CD14-positive monocyte (primary cell): ENCODE measurements at regions not wholly inside any gene's neighbourhood (a gene's known extent, or its start where the extent isn't known, plus 50 kb on each side); places are given as distances from the start of the nearest gene placed in this dataset.

Experiments
- DNase-seq, 3 donors: peaks; one replicate each; pipeline ENCODE4 v3.0.0-alpha.2; 2011 to 2022
- H2AFZ ChIP-seq: 2 replicates; pipeline ENCODE4 v1.6.0; 2012; ENCODE audit warnings: mild to moderate bottlenecking, low read depth, low read length, inconsistent platforms; ENCODE audit not compliant: insufficient read depth, poor library complexity, severe bottlenecking
- H3K27ac ChIP-seq, 2 donors: 1 replicate in 1 of 2; 2 replicates in 1 of 2; pipeline ENCODE4 v1.5.1; 2012 to 2013; ENCODE audit warnings: low read length in 2 of 2, control low read depth in 1 of 2, inconsistent platforms in 1 of 2, low read depth in 1 of 2, mild to moderate bottlenecking in 1 of 2
- H3K27me3 ChIP-seq, 2 donors: one replicate each; pipeline versions ENCODE4 v1.6.0 to v1.6.1; 2011 to 2013; ENCODE audit warnings: low read length in 2 of 2; ENCODE audit not compliant: control insufficient read depth in 2 of 2, insufficient read depth in 2 of 2
- H3K36me3 ChIP-seq, 2 donors: replicated peaks in 1 of 2; 1 replicate in 1 of 2; 2 replicates in 1 of 2; pipeline versions ENCODE4 v1.5.1 to v1.6.1; 2012 to 2013; ENCODE audit warnings: low read length in 2 of 2, control low read depth in 1 of 2, inconsistent platforms in 1 of 2, mild to moderate bottlenecking in 1 of 2; ENCODE audit not compliant: insufficient read depth in 2 of 2, control insufficient read depth in 1 of 2
- H3K4me1 ChIP-seq, 2 donors: 1 replicate in 1 of 2; 2 replicates in 1 of 2; pipeline versions ENCODE4 v1.5.1 to v1.6.1; 2012 to 2013; ENCODE audit warnings: low read length in 2 of 2, control low read depth in 1 of 2, inconsistent platforms in 1 of 2, mild to moderate bottlenecking in 1 of 2, moderate library complexity in 1 of 2; ENCODE audit not compliant: insufficient read depth in 2 of 2, control insufficient read depth in 1 of 2
- H3K4me2 ChIP-seq: replicated peaks from 2 replicates; pipeline ENCODE3; 2012; ENCODE audit warnings: low read length, moderate library complexity, mild to moderate bottlenecking; ENCODE audit not compliant: poor library complexity, severe bottlenecking; ENCODE audit errors: extremely low read depth
- H3K4me3 ChIP-seq, 3 experiments: fragments of 200-600 bp in 1 of 3; sonication (generic) in 1 of 3; replicated peaks in 1 of 3; 1 replicate in 2 of 3; 2 replicates in 1 of 3; pipeline ENCODE4 v1.5.1; 2011 to 2013; ENCODE audit warnings: low read length in 3 of 3, mild to moderate bottlenecking in 3 of 3, control low read depth in 2 of 3, low read depth in 2 of 3, inconsistent platforms in 1 of 3, moderate library complexity in 1 of 3
- H3K79me2 ChIP-seq: 2 replicates; pipeline ENCODE4 v1.6.0; 2012; ENCODE audit warnings: mild to moderate bottlenecking, control low read depth, inconsistent platforms, low read length, moderate library complexity; ENCODE audit not compliant: insufficient read depth
- H3K9ac ChIP-seq: 2 replicates; pipeline ENCODE4 v1.6.0; 2017; ENCODE audit warnings: low read length, mild to moderate bottlenecking; ENCODE audit not compliant: insufficient read depth, poor library complexity, severe bottlenecking
- H3K9me3 ChIP-seq, 2 donors: replicated peaks in 1 of 2; 1 replicate in 1 of 2; 2 replicates in 1 of 2; pipeline versions ENCODE4 v1.5.1 to v1.6.1; 2012 to 2013; ENCODE audit warnings: low read length in 2 of 2, control low read depth in 1 of 2; ENCODE audit not compliant: control insufficient read depth in 1 of 2, insufficient read depth in 1 of 2
- H4K20me1 ChIP-seq: 2 replicates; pipeline ENCODE4 v1.6.0; 2012; ENCODE audit warnings: mild to moderate bottlenecking, low read length, control low read depth, moderate library complexity; ENCODE audit not compliant: insufficient read depth
- H3K27ac Mint-ChIP-seq, 7 donors: one replicate each; pipeline ENCODE4 v1.8.0; 2020; ENCODE audit warnings: mild to moderate bottlenecking in 7 of 7, mixed read lengths in 7 of 7, moderate library complexity in 6 of 7, inconsistent platforms in 2 of 7
- H3K27me3 Mint-ChIP-seq, 3 donors: one replicate each; pipeline ENCODE4 v1.8.0; 2021 to 2022; ENCODE audit warnings: low read depth in 3 of 3, mild to moderate bottlenecking in 3 of 3, mixed read lengths in 3 of 3, moderate library complexity in 3 of 3, inconsistent platforms in 1 of 3
- H3K36me3 Mint-ChIP-seq, 2 donors: one replicate each; pipeline ENCODE4 v1.8.0; 2020; ENCODE audit warnings: mixed read lengths in 2 of 2, inconsistent platforms in 1 of 2, mild to moderate bottlenecking in 1 of 2
- H3K4me1 Mint-ChIP-seq: one replicate; pipeline ENCODE4 v1.8.0; 2020; ENCODE audit warnings: mild to moderate bottlenecking, mixed read lengths
- H3K4me3 Mint-ChIP-seq, 2 donors: one replicate each; pipeline ENCODE4 v1.8.0; 2020; ENCODE audit warnings: mild to moderate bottlenecking in 2 of 2, mixed read lengths in 2 of 2, moderate library complexity in 1 of 2
- H3K9me3 Mint-ChIP-seq, 7 donors: one replicate each; pipeline ENCODE4 v1.8.0; 2020 to 2022; ENCODE audit warnings: mixed read lengths in 7 of 7, mild to moderate bottlenecking in 6 of 7, moderate library complexity in 6 of 7, inconsistent platforms in 2 of 7
- WGBS: methylation state at CpG from one replicate; pipeline ENCODE4 v1.1.5; 2013; ENCODE audit warnings: missing lambda C conversion rate; ENCODE audit not compliant: insufficient coverage; 5-methylcytosine and 5-hydroxymethylcytosine counted together
- intact Hi-C, 2 donors: fragments of 100-400 bp; cut with micrococcal nuclease; formaldehyde crosslinking; loops; one replicate each; pipeline versions ENCODE4 v1.15.0 to v1.15.1; 2023
- TF ChIP-seq, protein P1 (sequence below): fragments of 200-600 bp; IDR thresholded peaks from one replicate; pipeline ENCODE4 v1.8.0; 2022; ENCODE audit warnings: antibody characterized with exemption, mild to moderate bottlenecking

GRCh38 chr6:14451594-14452374, 334.2 kb downstream of the CD83 start:
- H2AFZ ChIP-seq, result no peak overlapping the region
- H3K4me3 Mint-ChIP-seq, result no peak overlapping the region
- peaks cover 0 to 13% (median 8%) of the 10 kb centered on the region in 3 donors for H3K27me3 Mint-ChIP-seq
- peaks cover 12 to 20% of the 10 kb centered on the region in 2 donors for H3K4me1 ChIP-seq
- H3K4me3 ChIP-seq, result no peak overlapping the region
- no peaks in the 10 kb centered on the region for H3K36me3 ChIP-seq
- no peaks in the 10 kb centered on the region for H3K9me3 ChIP-seq
- TF ChIP-seq, protein P1, sequence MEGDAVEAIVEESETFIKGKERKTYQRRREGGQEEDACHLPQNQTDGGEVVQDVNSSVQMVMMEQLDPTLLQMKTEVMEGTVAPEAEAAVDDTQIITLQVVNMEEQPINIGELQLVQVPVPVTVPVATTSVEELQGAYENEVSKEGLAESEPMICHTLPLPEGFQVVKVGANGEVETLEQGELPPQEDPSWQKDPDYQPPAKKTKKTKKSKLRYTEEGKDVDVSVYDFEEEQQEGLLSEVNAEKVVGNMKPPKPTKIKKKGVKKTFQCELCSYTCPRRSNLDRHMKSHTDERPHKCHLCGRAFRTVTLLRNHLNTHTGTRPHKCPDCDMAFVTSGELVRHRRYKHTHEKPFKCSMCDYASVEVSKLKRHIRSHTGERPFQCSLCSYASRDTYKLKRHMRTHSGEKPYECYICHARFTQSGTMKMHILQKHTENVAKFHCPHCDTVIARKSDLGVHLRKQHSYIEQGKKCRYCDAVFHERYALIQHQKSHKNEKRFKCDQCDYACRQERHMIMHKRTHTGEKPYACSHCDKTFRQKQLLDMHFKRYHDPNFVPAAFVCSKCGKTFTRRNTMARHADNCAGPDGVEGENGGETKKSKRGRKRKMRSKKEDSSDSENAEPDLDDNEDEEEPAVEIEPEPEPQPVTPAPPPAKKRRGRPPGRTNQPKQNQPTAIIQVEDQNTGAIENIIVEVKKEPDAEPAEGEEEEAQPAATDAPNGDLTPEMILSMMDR, result no peak
- DNase-seq, result no peak
- H3K27me3 ChIP-seq, result peaks cover 0 to 3% of the 10 kb centered on the region in 2 donors
- peaks cover 25% of the 10 kb centered on the region for H3K4me1 Mint-ChIP-seq
- WGBS, result 100% methylated on average over 2 of the region's 9 CpGs
- no peak overlapping the region for H3K27ac Mint-ChIP-seq
- intact Hi-C loops, result no loop called here
- no peak overlapping the region for H3K9ac ChIP-seq
- no peak overlapping the region for H3K4me2 ChIP-seq
- peaks cover 0 to 2% (median 0%) of the 10 kb centered on the region in 7 donors for H3K9me3 Mint-ChIP-seq
- no peaks in the 10 kb centered on the region for H3K79me2 ChIP-seq
- no peak overlapping the region for H3K27ac ChIP-seq
- H4K20me1 ChIP-seq, result no peaks in the 10 kb centered on the region
- no peaks in the 10 kb centered on the region for H3K36me3 Mint-ChIP-seq

- H3K36me3 ChIP-seq, result no peaks in the 10 kb centered on the region
- Mint-ChIP-seq H3K4me3 (peak overlapping the region; percentile 64 to 82), H3K36me3 (no peaks in the 10 kb centered on the region), H3K27ac (peak overlapping the region in 5 of 7 donors; percentile 15 to 61 (median 27)), H3K9me3 (peaks cover 0 to 2% (median 0%) of the 10 kb centered on the region in 7 donors), H3K27me3 (peaks cover 0 to 13% (median 8%) of the 10 kb centered on the region in 3 donors), H3K4me1 (peaks cover 25% of the 10 kb centered on the region)
- no peaks in the 10 kb centered on the region for H3K79me2 ChIP-seq
- H3K4me2 ChIP-seq, result peak overlapping the region; percentile 52
- no peak for DNase-seq
- intact Hi-C loops, result no loop called here
- H2AFZ ChIP-seq, result peak overlapping the region; percentile 71
- TF ChIP-seq, protein P1, result no peak
- no peak overlapping the region for H3K27ac ChIP-seq
- 0% methylated on average over 10 of the region's 17 CpGs for WGBS
- no peaks in the 10 kb centered on the region for H4K20me1 ChIP-seq
- peaks cover 12 to 20% of the 10 kb centered on the region in 2 donors for H3K4me1 ChIP-seq
- no peaks in the 10 kb centered on the region for H3K9me3 ChIP-seq
- H3K4me3 ChIP-seq, result peak overlapping the region in 1 of 3 experiments; percentile 54
- peaks cover 0 to 3% of the 10 kb centered on the region in 2 donors for H3K27me3 ChIP-seq
- no peak overlapping the region for H3K9ac ChIP-seq
Observed at GRCh38 chr6:14452567-14453527, 335.3 kb downstream of the CD83 start.
